GM21737 (cell line): ENCODE measurements at regions not wholly inside any gene's neighbourhood (a gene's known extent, or its start where the extent isn't known, plus 50 kb on each side); places are given as distances from the start of the nearest gene placed in this dataset.

Experiments
- ATAC-seq: cut with Tn5 transposase; IDR thresholded peaks from one replicate; pipeline ENCODE4 v1.9.1; 2021; ENCODE audit warnings: mild to moderate bottlenecking, moderate library complexity; ENCODE audit not compliant: unreplicated experiment

DNA sequence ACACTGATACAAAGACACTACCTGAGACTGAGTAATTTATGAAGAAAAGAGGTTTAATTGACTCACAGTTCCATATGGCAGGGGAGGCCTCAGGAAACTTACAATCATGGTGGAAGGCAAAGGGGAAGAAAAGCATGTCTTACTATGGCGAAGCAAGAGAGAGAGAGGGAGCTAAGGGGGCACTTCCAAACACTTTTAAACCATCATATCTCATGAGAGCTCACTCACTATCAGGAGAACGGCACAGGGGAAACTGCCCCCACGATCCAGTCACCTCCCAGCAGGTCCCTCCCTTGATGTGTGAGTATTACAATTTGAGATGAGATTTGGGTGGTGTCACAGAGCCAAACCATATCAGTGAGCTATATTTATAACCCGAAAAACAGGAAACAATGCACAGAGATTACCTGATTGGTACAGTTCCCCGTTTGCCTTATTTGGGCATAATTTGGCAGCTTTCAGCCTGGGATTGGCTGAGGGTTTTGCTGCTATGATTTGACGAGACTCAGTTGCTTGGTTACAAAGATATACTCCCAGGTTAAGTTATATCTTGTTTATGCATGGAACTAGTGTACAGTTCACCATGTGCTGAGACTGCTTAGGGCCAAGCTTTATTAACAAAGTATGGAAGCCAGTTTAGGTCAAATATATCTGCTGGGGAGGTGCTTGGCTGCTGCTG, 184.2 kb downstream of the NR2F2 start:
- no peak for ATAC-seq

DNA sequence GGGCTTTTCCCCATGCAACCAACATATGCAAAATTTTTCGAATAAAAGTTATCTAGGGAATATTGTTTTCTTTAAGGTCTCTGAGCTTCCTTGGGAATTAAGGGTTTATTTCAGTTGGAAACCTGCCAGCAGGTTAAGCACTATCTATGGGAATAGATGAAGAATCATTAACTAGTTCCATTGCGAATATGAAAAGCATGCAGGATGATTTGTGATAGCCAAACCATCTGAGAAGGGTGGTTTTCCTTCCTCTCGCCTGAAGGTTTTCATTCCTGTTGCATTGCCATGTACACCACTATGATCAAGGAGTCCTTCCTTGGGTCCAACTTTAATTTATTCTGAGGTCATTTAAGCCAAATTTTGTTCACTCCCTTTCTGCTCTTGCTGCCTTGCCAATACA, 184.9 kb downstream of the NR2F2 start:
- ATAC-seq, result no peak

DNA sequence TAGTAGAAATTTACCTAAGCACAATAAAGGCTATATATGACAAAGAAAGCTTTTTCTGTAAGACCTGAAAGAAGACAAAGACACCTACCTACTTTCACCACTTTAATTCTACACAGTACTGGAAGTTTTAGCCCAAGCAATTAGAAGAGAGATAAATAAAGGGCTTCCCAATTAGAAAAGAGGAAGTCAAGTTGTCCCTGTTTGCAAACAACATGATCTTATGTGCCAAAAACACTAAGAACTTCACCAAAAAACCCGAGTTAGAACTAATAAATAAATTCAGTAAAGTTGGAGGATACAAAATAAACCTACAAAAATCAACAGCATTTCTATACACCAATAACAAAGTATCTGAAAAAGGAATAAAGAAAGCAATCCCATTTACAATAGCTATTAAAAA, 190.9 kb downstream of the NR2F2 start:
- no peak for ATAC-seq

DNA sequence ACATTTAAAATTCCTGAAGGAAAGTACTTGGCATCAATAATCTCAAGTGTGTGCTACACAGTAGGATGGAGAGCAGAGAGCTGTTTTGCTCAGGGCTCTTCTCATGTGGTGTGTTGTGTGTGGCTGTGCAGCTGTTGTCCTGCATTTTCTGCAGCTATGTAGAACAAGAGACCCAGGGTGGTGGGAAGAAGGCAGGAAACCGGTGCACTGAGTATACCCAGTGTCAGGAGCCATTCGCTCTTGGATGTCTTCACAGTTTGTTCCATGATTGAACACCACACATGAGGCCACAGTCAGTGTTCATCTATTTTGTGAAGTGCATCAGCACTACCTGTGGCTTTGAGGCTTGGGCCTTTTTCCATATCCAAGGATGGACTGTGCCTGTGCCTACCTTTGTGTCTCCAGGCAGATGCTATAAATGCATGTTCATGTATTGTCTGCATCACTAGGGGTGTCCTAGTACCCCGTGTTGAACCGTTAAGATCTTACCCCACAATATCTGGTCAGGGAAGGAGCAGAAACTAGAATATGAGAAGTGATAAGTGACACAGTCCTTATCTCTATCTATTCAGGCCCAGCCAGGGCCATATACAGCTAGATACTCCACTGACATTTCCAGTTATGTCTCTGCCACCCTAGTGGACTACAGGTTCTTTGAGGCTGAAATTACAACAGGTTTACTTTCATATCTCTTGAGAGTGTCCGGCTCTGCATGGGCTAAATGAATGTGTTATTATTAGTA, 194.3 kb downstream of the NR2F2 start:
- no peak for ATAC-seq

DNA sequence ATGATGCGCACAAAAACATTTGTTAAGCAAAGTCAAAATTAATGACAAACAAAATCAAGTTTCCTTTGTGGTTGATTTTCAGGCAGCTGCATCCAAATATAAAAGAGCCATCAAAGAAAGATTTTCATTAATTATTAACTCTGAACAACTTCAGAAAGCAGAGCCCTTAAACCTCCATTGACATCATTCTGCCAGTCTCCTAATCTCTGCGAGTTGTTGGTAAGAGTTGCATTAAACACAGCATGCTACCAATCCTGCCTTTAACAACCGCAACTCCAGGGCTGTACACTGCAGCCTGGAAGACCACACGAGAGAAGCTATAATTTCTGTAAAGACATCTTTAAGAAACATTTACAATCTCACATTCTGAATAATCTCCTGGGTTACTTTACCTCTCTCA, 204.6 kb downstream of the NR2F2 start:
- no peak for ATAC-seq

DNA sequence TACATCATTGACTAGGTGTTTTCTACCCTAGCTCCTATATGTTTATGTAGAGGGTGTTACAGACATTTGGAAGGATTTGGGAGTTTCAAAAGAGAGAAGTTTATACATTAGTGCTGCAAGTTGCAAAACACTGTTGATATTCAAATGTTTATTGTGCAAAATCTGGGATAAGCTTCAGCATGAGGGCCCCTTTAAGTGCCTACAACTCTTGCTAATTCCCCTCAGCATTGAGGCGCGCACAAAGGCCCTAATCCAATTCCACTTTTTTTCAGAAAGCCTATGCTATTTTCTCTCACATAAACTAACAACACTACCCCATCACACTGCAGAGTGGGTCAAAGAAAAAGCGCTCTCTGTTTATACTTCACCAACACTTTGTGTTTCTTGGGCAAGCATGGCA, 208.0 kb downstream of the NR2F2 start:
- ATAC-seq, result no peak

DNA sequence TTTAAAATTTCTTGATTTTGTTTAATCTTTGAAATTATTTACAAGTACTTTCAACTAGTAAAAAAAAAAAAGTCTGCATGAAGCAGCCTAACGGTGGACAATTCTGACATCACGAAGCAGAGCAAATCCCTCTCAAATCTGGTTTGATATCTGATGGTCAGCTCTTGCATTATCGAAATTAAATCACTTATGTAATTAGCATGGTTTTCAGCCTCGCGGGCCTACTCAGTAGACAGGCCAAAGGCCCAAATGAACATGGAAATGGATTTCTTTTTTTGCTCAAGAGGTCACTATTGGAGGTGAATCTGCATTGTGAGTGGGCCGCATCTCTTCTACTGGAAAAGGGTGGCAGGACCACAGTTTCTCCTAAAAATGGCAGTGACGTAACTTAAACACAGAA, 209.8 kb downstream of the NR2F2 start:
- no peak for ATAC-seq

DNA sequence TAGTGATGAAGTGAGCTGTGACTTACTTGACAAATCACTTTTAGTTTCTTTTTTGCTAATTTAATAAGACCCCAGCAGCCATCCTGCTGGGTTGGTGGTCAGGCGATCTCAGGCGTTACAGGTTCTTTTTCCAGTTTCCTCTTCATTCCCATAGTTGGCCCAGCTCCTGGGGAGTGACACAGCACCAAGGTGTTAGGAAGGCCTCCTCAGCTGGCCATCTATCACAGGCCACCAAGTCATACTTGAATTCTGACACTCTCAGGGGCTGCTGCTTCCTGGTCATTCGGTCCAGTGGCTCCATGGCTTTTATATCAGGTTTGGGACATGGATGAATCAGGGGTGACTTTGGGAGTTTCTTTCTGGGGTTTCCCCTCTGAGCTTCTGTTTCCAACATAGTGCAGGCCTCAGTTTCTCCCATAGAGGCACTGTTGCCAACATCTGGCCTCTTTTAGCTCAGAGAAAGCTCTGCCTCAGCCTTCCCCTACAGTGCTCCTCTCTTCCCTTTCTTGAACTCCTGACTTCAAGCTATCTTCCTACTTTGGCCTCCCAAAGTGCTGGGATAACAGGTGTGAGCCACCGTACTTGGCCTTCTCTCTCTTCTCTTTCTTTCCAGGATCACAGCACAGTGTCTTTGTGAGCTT, 211.8 kb downstream of the NR2F2 start:
- no peak for ATAC-seq

DNA sequence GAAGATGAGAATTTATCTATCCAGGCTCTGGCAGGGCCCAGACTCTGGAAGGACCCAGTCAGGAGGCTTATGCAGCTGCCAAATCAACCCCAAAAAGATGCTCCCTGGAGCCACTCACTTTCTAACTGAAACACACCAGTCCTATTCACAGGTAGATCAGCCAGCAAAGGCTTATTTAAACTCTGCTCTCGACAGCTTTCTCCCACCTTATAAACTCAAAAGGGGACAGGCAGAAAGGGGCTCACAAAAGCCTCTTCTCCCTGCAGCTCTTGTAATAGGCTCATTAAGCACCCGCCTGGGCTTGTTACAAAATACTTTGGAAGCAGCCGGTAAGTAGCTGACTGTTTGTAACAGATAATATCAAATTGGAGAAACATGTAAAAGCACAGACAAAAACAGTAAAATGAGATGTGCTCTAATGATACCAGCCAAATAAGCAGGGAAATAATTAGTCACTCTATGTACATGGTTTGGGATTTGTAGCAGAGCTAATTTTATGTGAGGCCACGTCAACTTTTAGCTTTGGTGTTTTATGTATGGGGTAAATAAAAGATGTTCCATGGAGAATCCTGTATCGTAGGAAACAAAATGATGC, 213.8 kb downstream of the NR2F2 start:
- no peak for ATAC-seq

DNA sequence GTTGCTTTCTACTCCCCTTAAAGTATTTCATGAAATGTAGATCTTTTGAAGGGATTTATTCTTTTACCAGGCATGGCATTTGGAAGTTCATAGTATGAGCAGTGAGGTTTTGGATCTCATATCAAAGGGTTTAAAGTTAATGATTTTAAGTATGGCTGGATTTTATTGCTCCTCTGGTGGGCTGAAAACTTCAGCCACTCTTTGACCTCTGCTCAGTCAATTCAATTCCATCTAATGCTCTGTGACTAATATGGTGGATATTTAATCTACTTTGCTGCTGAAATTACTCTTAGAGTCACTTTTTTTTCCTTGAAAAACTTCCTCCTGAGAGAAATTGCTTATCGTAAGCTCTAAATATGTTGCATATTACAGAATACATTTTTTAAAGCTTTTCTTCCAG, 218.6 kb downstream of the NR2F2 start:
- ATAC-seq, result no peak

DNA sequence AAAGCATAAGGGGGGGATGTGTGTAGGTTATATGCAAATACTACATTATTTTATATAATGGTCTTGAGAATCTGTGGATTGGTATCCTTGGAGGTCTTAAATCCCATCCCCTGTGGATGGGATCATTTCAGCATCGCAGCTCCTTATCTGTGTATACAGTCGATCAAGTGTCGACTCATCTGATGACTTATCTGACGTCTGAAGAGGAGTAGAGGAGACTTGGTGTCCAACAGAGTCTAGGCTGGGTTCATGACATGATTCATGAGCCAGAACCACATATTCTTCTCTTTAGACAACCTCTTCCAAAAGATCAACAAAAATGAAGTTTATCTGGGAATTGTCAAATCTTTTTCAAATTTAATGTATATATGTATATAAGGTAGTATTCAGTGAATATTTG, 220.7 kb downstream of the NR2F2 start:
- no peak for ATAC-seq

DNA sequence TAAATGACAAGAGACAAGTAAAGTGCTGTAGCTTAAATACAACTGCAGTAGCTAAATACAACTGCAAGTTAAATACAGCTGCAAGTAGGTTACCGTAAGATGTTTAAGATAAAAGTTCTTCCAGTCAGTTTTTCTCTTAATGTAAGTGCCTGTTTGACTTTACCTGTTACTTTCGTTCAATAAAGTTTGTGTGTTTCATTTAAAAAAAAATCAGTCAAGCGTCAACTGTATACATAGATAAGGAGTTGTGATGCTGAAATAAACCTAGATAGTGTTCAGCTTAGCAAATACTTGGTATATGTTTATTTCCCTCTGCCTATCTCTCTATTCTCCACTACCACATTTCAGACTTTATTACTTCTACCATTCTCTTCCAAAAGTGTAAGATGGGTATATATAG, 221.2 kb downstream of the NR2F2 start:
- no peak for ATAC-seq

DNA sequence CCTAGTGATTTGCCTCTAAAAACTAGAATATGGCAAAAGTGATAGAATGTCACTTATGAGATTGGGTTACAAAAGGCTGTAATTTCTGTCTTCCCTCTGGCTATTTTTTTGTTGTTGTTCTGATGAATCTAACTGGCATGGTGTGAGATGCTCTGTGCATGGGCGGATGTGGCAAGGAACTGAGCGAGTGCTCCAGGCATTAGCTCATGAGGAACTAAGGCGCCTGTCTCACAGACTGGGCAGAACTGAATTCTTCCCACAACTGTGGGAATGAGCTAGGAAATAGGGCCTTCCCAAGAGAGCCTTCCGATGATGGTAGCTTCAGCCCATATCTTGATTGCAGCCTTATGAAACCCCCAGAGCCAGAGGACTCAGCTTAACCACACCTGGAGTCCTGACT, 222.5 kb downstream of the NR2F2 start:
- no peak for ATAC-seq

DNA sequence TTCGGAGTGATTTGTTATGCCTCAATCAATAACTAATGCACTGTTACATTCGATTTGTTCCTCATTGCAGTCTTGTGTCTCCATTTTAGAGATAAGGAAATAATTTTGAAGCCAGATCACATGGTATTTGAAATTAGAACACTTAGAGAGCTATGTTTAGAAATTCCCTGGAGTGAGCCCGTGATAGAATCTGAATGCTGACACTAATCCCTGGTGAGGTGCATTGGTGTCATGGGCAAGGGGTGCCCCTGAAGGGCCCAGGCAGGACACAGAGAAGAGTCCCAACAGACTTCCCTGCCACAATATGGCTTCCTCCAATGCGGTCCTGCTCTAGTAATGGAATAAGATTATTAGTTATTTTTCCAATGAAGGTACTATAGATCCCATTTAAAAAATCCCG, 223.0 kb downstream of the NR2F2 start:
- no peak for ATAC-seq

DNA sequence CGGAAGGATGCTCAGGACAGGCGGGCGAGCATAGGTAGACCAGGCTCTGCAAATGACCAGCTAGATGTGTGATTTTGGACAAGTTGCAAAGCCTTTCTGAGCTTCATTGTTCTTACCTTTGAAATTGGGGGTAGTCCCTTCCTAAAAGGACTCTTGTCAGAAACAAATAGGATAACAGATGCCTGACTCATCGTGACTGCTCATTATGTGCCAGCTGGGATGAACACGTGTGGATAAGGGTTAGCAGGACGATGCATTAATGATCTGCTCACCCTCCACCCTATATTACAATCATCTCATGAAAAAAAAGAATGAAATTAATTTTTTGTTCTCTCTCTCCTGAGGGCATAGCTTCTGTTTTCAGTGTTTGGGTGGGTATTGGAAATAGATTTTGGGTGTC, 223.4 kb downstream of the NR2F2 start:
- no peak for ATAC-seq

DNA sequence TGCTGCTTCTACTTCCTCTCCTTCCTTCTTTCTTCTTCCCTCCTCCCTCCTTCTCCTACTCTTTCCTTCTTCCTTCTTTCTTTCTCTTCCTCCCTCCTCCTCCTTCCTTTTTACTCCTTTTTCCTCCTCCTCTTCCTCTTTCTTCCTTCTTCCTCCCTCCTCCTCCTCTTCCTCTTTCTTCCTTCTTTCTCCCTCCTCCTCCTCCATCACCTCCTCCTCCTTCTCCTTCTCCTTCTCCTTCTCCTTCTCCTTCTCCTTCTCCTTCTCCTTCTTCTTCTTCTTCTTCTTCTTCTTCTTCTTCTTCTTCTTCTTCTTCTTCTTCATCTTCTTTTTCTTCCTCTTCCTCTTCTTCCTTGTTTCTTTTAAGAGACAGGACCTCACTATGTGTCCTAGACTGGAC, 224.0 kb downstream of the NR2F2 start:
- ATAC-seq, result no peak

DNA sequence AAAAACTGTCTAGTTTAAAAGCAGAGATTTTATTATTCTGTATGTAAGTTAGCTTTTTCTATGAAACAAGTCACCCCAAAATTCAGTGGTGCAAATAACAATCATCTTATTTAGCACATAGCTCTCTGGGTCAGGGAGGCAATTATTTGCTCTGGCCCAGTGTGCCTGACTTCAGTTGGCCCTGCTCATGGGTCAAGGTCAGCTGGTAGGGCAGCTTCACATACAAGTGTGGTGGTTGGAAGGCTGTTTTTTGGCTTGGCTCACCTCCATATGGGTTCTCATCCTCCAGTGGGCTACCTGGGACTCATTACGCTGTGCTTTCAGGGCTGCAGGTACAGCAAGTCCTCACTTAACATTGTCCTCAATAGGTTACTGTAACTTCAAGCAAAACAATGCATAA, 228.6 kb downstream of the NR2F2 start:
- no peak for ATAC-seq

DNA sequence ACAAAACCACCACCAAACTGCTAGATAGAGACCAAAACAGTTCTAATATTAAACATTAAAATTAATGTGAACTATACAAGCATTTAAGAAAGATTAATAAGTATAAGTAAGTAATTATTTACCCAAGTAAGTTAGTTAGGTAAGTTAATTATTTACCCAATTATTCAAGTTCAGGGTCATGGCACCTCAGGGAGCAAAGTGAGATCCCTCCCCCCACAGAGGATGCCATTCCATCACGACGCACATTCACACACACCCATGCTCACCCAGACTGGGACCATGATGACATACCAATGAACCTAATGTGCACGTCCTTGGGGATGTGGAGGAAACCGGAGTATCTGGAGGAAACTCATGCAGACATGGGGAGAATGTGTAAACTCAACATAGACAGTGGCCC, 229.1 kb downstream of the NR2F2 start:
- ATAC-seq, result no peak

DNA sequence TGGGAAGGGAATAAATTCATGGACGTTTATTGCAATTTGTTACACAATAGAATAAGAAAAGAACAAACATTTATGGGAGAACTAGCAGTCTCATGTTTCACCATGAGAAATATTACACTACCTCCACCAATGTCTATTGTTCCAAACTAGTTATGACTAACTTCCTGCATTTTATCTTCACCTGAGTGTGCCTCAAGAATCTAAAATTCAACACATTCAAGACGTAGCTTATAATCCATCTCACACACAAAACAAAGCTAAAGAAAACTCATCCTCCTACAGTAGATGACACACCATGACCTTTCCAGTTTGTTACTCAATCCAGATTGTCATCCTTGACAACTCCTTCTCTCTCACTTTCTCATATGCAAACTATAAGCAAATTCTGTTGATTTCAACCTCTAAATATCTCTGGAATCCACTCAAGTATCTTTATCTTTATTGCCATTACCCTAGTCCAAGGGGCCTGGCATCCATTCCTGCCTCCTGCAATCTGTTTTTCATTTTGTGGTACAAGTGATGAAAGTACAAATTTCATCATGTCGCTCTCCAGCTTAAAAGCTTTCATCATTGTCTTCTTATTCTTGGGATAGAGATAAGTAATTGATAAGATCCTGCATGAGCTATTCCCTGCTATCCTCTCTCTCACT, 229.9 kb downstream of the NR2F2 start:
- ATAC-seq, result no peak

DNA sequence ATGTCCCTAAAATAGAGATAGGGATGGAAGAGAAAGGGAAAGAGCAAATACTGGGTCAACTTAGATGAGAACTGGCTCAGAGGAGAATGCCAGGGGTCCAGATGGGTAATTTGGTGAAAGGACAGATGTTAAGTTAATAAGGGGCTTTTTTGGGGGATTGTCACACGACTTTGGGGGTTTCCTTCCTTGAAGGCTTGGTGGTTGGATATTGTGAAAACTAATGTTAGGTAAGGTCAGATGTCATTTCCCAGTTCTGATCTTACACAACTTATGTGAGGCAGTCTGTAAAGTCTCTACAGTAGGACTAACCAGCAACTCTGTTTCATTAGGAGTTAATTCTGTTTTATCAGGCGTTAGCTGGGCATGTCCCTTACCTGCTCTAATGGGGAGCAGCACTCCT, 231.1 kb downstream of the NR2F2 start:
- no peak for ATAC-seq

DNA sequence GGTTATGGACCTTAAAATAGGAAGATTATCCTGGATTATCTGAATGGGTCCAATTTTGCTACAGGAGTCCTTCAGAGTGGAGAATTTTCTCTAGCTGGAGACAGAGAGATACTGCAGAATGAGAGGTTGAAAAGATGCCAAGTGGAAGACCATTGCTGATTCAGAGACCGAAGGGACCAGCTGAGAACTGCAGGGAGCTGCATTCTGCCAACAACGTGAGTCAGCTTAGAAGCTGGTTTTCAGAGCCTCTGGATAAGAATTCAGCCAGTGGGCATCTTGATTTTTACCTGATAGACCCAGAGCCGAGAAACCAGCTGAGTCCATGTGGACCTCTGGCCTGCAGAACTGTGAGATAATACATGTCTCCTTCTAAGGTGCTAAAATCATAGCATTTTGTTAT, 234.0 kb downstream of the NR2F2 start:
- ATAC-seq, result no peak
